ENCODE measurements at regions not wholly inside any gene's neighbourhood (a gene's known extent, or its start where the extent isn't known, plus 50 kb on each side); places are given as distances from the start of the nearest gene placed in this dataset.

DNA sequence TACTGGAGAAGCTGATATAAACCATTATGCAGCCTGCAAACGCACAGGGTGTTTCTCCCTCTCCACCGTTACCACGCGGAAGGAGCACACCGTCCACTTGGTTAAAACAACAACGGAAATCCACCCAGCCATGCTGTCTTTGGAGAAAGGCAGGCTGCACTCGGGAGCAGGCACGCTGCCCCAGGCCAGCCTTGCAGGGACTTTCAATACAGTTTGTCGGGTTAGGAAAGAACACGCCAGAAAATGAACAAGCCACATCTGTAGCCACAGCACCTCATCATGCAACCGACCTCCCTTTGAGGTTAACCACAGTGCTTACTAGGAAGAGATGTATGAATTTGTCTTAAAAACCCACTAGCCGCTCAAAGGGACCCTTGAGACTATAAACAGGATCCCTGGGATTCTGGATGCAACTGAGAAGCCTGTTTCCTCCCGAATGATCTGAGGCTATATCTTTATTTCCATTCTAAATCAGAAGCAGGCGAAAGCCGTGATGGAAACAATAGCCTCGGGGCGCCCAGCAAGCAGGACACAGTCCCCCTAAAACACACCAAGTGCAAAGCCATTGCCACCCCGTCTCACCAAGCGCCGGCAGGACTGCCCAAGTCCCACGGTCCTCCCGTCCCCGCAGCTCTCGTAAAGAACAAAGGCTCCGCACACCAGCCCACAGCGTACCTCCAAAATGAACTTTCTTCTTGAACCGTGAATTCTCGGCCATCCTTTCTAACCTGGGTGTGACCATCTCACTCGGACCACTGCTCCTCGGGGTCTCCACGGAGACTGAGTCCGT, 318.9 kb downstream of the CTTN start:
- Histone ChIP-seq H3K79me2 (ENCODE audit: insufficient read depth, low read length) (no peaks in the 10 kb centered on the region; the same call in 1 of the 2 replicates), H3K9ac (ENCODE audit: extremely low read depth, insufficient read length, low read length) (no peak overlapping the region), H4K8ac (replicated peaks; ENCODE audit: insufficient read length, low read depth, low read length) (no peak overlapping the region), H4K5ac (ENCODE audit: insufficient read length, low read depth, low read length) (no peak overlapping the region), H4K20me1 (ENCODE audit: control insufficient read depth, insufficient read depth, insufficient read length) (no peaks in the 10 kb centered on the region), H3K4me2 (ENCODE audit: insufficient read depth, insufficient read length, low read length) (no peak overlapping the region), H2BK5ac (ENCODE audit: insufficient read length, low read length) (no peak overlapping the region), H3K14ac (ENCODE audit: insufficient read depth, low read length) (no peak overlapping the region), H3K23me2 (ENCODE audit: insufficient read length, low read depth, low read length, poor library complexity, severe bottlenecking) (no peaks in the 10 kb centered on the region), H4K91ac (ENCODE audit: insufficient read length, low read depth, low read length) (no peak overlapping the region), H3K27ac (ENCODE audit: insufficient read length, low read depth, low read length) (no peak overlapping the region), H3K4me1 (ENCODE audit: insufficient read depth, low read length) (peaks cover 2% of the 10 kb centered on the region; the same call in 1 of the 2 replicates), H3K56ac (ENCODE audit: insufficient read length, low read depth, low read length) (no peak overlapping the region), H3K79me1 (ENCODE audit: insufficient read depth, low read depth, low read length, poor library complexity, severe bottlenecking) (no peaks in the 10 kb centered on the region), H2BK120ac (ENCODE audit: low read depth, low read length, poor library complexity, severe bottlenecking) (no peak overlapping the region), H2BK20ac (ENCODE audit: low read depth, low read length, poor library complexity, severe bottlenecking) (no peak overlapping the region), H3K27me3 (ENCODE audit: insufficient read depth, low read length) (no peaks in the 10 kb centered on the region), H2BK12ac (ENCODE audit: insufficient read length, low read depth, low read length) (no peak overlapping the region), H3K23ac (ENCODE audit: insufficient read length, low read depth, low read length) (no peak overlapping the region), H2AK5ac (ENCODE audit: insufficient read length, low read length) (no peak overlapping the region), H3K4ac (ENCODE audit: low read depth, low read length) (no peak overlapping the region), H2BK15ac (ENCODE audit: low read depth, low read length) (no peak overlapping the region), H2AFZ (ENCODE audit: low read length) (no peak overlapping the region), H3K9me3 (ENCODE audit: control insufficient read depth, low read depth, low read length) (no peaks in the 10 kb centered on the region), H3K18ac (ENCODE audit: insufficient read length, low read depth, low read length) (no peak overlapping the region), H3T11ph (ENCODE audit: low read length) (no peak overlapping the region)
- Mint-ChIP-seq H3K4me1 (peaks cover 18 to 37% of the 10 kb centered on the region in 2 experiments), H3K9me3 (no peaks in the 10 kb centered on the region; a peak in 1 of 5 replicates), H3K27me3 (ENCODE audit: low read depth) (peaks cover 6% of the 10 kb centered on the region), H3K36me3 (ENCODE audit: insufficient read depth in 1 of 3, low read depth in 3 of 3) (no peaks in the 10 kb centered on the region; a peak in 2 of 7 replicates), H3K27ac (peak overlapping the region in 2 of 3 experiments; percentile 6 to 82; a peak in 2 of 7 replicates), H3K4me3 (no peak overlapping the region)
- no peak for DNase-seq
- no CpG with 5 or more reads among the region's 32 CpGs for WGBS (ENCODE audit: extremely low coverage, insufficient read length, low lambda C conversion rate)
- no peak for TF ChIP-seq CTCF (conservative IDR thresholded peaks at IDR 0.05)
